ENCODE measurements at regions not wholly inside any gene's neighbourhood (a gene's known extent, or its start where the extent isn't known, plus 50 kb on each side); places are given as distances from the start of the nearest gene placed in this dataset.

- TF ChIP-seq JUND (IDR thresholded peaks at IDR 0.05; ENCODE audit: low read length) (no peak), YY1 (IDR thresholded peaks at IDR 0.05; ENCODE audit: low read depth, low read length) (no peak), CREB1 (IDR thresholded peaks at IDR 0.05) (no peak)
Observed at GRCh38 chr6:99810942-99811620, 182.9 kb downstream of the MCHR2 start (continued).

Data from H1 (cell line).